Sigmoid colon (tissue), 6 donors: ENCODE measurements at regions not wholly inside any gene's neighbourhood (a gene's known extent, or its start where the extent isn't known, plus 50 kb on each side); places are given as distances from the start of the nearest gene placed in this dataset.

ENCODE experiments used
- DNase-seq: peaks from one replicate; pipeline ENCODE4 v3.0.0-alpha.2; 2019
- H3K27ac ChIP-seq, 4 donors: fragments of 200-600 bp; sonication (generic); one replicate each; pipeline ENCODE4 v1.5.1; 2016 to 2019; ENCODE audit warnings: mild to moderate bottlenecking in 1 of 4
- H3K27me3 ChIP-seq, 3 donors: fragments of 200-600 bp; sonication (generic); one replicate each; pipeline ENCODE4 v1.5.1; 2019; ENCODE audit warnings: mild to moderate bottlenecking in 1 of 3
- H3K36me3 ChIP-seq, 4 donors: fragments of 200-600 bp; sonication (generic); one replicate each; pipeline ENCODE4 v1.5.1; 2016 to 2019
- H3K4me1 ChIP-seq, 4 donors: fragments of 200-600 bp; sonication (generic); one replicate each; pipeline ENCODE4 v1.5.1; 2017 to 2019
- H3K4me3 ChIP-seq, 4 donors: fragments of 200-600 bp; sonication (generic); one replicate each; pipeline ENCODE4 v1.5.1; 2017 to 2019; ENCODE audit warnings: mild to moderate bottlenecking in 2 of 4, moderate library complexity in 1 of 4
- H3K9me3 ChIP-seq, 4 donors: fragments of 200-600 bp in 3 of 4; sonication (generic) in 3 of 4; one replicate each; pipeline versions ENCODE4 v1.5.1 to v1.6.1; 2013 to 2019
- EP300 ChIP-seq, 4 donors: sonication (generic); formaldehyde crosslinking; IDR thresholded peaks; one replicate each; pipeline ENCODE4 v1.6.1; 2017; ENCODE audit warnings: antibody characterized with exemption in 4 of 4
- POLR2A ChIP-seq, 2 donors: fragments of 450-650 bp; IDR thresholded peaks; one replicate each; pipeline ENCODE4 v1.6.1; 2016; ENCODE audit warnings: antibody characterized with exemption in 2 of 2, mild to moderate bottlenecking in 2 of 2, moderate library complexity in 2 of 2
- POLR2AphosphoS5 ChIP-seq, 4 donors: sonication (generic); formaldehyde crosslinking; IDR thresholded peaks; one replicate each; pipeline ENCODE4 v1.6.1; 2017; ENCODE audit warnings: antibody characterized with exemption in 4 of 4
- WGBS, 2 donors: extraction: QIAGEN DNeasy Blood & Tissue Kit; methylation state at CpG; one replicate each; pipeline ENCODE4 v1.1.7; 2013; 5-methylcytosine and 5-hydroxymethylcytosine counted together
- intact Hi-C: fragments of 100-400 bp; cut with DNase I; formaldehyde crosslinking; loops from one replicate; pipeline ENCODE4 v1.15.1; 2023
- TF ChIP-seq, protein P1 (sequence below), 4 experiments: fragments of 450-650 bp in 3 of 4; fragments of 200-600 bp in 1 of 4; IDR thresholded peaks; one replicate each; pipeline ENCODE4 v1.5.1; 2016 to 2019; ENCODE audit warnings: antibody characterized with exemption in 4 of 4, mild to moderate bottlenecking in 3 of 4, moderate library complexity in 2 of 4
- donor health status: healthy with polysubstance abuse.
- donor health status: healthy.

DNA sequence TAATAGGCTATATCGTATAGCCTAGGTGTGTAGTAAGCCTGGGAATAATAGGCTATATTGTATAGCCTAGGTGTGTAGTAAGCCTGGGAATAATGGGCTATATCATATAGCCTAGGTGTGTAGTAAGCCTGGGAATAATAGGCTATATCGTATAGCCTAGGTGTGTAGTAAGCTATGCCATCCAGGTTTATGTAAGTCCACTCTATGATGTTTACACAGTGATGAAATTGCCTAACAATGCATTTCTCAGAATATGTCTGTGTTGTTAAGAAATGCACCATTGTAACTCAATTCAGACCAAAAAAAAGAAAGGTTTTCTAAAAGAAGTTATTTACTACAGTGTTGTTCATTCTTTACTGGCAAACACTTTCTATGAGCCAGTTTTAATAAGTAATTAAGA lies 1387.2 kb downstream of the STIM2 start:
- Histone ChIP-seq H3K9me3 (no peaks in the 10 kb centered on the region), H3K4me1 (peaks cover 0 to 20% (median 8%) of the 10 kb centered on the region in 4 donors), H3K27ac (no peak overlapping the region), H3K4me3 (no peak overlapping the region), H3K36me3 (no peaks in the 10 kb centered on the region), H3K27me3 (no peaks in the 10 kb centered on the region)
- intact Hi-C loops = no loop called here
- no peak for TF ChIP-seq EP300 (IDR thresholded peaks at IDR 0.05)
- TF ChIP-seq POLR2AphosphoS5 (IDR thresholded peaks at IDR 0.05) = no peak
- no peak for DNase-seq
- WGBS, 2 donors = 46 to 74% methylated on average over 2 of the region's 2 CpGs

DNA sequence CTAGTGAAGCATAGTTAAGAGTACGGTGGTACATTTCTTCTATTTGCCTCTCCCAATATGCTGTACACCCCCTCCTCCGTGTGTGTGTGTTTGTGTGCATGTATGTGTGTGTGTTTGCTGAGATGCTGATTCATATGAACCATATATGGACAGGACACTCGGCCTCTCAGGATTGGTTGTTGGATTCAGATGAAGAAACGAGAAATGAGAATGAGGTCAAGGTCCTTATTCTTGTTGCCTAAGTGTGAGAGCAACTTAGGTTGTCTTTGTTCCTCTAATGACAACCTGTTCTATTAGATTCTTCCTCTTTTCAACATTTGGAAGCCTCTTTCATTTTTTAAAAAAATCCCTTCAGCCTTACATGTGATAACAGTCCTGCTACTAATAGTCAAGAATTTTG lies 1387.6 kb downstream of the STIM2 start:
- no peaks in the 10 kb centered on the region for H3K36me3 ChIP-seq
- no peak overlapping the region for H3K27ac ChIP-seq
- H3K4me1 ChIP-seq = peaks cover 0 to 20% (median 8%) of the 10 kb centered on the region in 4 donors
- TF ChIP-seq, protein P1, sequence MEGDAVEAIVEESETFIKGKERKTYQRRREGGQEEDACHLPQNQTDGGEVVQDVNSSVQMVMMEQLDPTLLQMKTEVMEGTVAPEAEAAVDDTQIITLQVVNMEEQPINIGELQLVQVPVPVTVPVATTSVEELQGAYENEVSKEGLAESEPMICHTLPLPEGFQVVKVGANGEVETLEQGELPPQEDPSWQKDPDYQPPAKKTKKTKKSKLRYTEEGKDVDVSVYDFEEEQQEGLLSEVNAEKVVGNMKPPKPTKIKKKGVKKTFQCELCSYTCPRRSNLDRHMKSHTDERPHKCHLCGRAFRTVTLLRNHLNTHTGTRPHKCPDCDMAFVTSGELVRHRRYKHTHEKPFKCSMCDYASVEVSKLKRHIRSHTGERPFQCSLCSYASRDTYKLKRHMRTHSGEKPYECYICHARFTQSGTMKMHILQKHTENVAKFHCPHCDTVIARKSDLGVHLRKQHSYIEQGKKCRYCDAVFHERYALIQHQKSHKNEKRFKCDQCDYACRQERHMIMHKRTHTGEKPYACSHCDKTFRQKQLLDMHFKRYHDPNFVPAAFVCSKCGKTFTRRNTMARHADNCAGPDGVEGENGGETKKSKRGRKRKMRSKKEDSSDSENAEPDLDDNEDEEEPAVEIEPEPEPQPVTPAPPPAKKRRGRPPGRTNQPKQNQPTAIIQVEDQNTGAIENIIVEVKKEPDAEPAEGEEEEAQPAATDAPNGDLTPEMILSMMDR (IDR thresholded peaks at IDR 0.05) = no peak
- TF ChIP-seq POLR2A (IDR thresholded peaks at IDR 0.05) (no peak), POLR2AphosphoS5 (IDR thresholded peaks at IDR 0.05) (no peak), EP300 (IDR thresholded peaks at IDR 0.05) (no peak)
- H3K9me3 ChIP-seq = no peaks in the 10 kb centered on the region
- WGBS, 2 donors = 40 to 55% methylated on average over 4 of the region's 4 CpGs
- H3K4me3 ChIP-seq = no peak overlapping the region
- DNase-seq = no peak
- intact Hi-C loops = no loop called here
- H3K27me3 ChIP-seq = no peaks in the 10 kb centered on the region

DNA sequence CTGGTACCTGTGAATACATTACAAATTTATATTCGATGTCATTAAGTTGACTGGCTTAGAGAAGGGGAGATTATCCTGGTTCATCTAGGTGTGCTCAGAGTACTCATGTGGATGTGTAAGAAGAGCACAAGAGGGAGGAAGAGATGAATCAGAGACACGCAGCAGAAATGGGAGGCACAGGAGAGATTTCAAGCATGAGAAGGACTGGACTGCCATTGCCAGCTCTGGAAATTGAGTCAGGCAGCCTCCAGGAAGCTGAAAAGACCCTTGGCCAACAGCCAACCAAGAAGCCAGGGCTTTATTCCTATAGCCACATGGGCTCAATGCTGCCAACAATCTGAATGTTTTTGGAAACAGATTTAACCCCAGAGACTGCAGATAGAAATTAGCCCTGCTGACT lies 1390.0 kb downstream of the STIM2 start:
- Histone ChIP-seq H3K36me3 (no peaks in the 10 kb centered on the region), H3K27ac (peak overlapping the region in 1 of 4 donors; percentile 62), H3K4me3 (no peak overlapping the region), H3K9me3 (no peaks in the 10 kb centered on the region), H3K4me1 (peaks cover 0 to 20% (median 8%) of the 10 kb centered on the region in 4 donors), H3K27me3 (no peaks in the 10 kb centered on the region)
- 88 to 92% methylated on average over 2 of the region's 2 CpGs for WGBS, 2 donors
- intact Hi-C loops = no loop called here
- TF ChIP-seq POLR2A (IDR thresholded peaks at IDR 0.05) = no peak
- TF ChIP-seq, protein P1 (IDR thresholded peaks at IDR 0.05) = no peak
- no peak for TF ChIP-seq POLR2AphosphoS5 (IDR thresholded peaks at IDR 0.05)
- no peak for TF ChIP-seq EP300 (IDR thresholded peaks at IDR 0.05)
- no peak for DNase-seq

DNA sequence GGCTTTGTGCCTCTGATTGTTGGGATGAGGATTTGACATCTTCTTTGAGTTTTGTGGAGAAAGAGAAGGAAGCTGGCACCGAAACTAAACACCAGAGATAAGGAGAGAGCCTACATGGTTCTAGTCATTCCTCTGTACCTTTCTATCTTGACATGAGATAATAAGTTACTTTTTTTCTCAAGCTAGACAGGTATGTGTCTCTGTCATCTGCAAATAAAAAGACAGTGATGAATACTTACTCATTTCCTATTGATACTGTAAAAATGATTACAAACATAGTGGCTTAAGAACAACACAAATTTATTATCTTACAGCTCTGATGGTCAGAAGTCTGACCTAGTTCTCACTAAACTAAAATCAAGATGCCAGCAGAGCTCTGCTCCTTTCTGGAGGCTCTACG lies 1391.2 kb downstream of the STIM2 start:
- intact Hi-C loops = no loop called here

DNA sequence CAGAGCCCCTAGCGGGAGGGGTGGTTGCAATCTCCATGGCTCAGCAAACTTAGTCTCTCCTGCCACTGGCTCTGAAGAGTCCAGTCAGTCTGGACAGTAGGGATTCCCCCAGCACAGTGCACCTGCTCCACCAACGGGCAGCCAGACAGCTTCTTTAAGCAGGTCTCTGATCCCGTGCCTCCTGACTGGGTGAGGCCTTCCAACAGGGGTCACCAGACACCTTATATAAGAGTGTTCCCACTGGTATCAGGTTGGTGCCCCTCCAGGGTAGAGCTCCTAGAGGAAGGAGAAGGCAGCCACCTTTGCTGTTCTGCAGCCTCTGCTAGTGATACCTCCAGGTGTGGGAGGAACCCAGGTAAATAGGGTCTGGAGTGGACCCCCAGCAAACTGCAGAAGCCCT lies 1393.4 kb downstream of the STIM2 start:
- Histone ChIP-seq H3K4me3 (no peak overlapping the region), H3K9me3 (no peaks in the 10 kb centered on the region), H3K4me1 (peaks cover 0 to 20% (median 8%) of the 10 kb centered on the region in 4 donors), H3K27me3 (no peaks in the 10 kb centered on the region), H3K36me3 (no peaks in the 10 kb centered on the region), H3K27ac (no peak overlapping the region)
- 74 to 87% methylated on average over 3 of the region's 3 CpGs for WGBS, 2 donors
- TF ChIP-seq, protein P1 (IDR thresholded peaks at IDR 0.05) = no peak
- TF ChIP-seq POLR2AphosphoS5 (IDR thresholded peaks at IDR 0.05) = no peak
- TF ChIP-seq EP300 (IDR thresholded peaks at IDR 0.05) = no peak
- TF ChIP-seq POLR2A (IDR thresholded peaks at IDR 0.05) = no peak
- intact Hi-C loops = no loop called here
- no peak for DNase-seq

More for the DNA sequence above, 1391.2 kb downstream of the STIM2 start:
- Histone ChIP-seq H3K27ac (no peak overlapping the region), H3K9me3 (no peaks in the 10 kb centered on the region), H3K27me3 (no peaks in the 10 kb centered on the region), H3K4me3 (no peak overlapping the region), H3K4me1 (peaks cover 0 to 20% (median 8%) of the 10 kb centered on the region in 4 donors), H3K36me3 (no peaks in the 10 kb centered on the region)
- TF ChIP-seq EP300 (IDR thresholded peaks at IDR 0.05) (no peak), POLR2AphosphoS5 (IDR thresholded peaks at IDR 0.05) (no peak), POLR2A (IDR thresholded peaks at IDR 0.05) (no peak)
- TF ChIP-seq, protein P1 (IDR thresholded peaks at IDR 0.05) = no peak
- no peak for DNase-seq
- 87 to 92% methylated on average over 2 of the region's 2 CpGs for WGBS, 2 donors
